WTC11 (cell line): ENCODE measurements at regions not wholly inside any gene's neighbourhood (a gene's known extent, or its start where the extent isn't known, plus 50 kb on each side); places are given as distances from the start of the nearest gene placed in this dataset.

Source experiments
- ATAC-seq: fragments of 200-7000 bp; cut with Tn5 transposase; 2 replicates; pipeline ENCODE4 v1.10.0; 2021; ENCODE audit warnings: mild to moderate bottlenecking, moderate library complexity
- CTCF ChIA-PET: fragments of 300-600 bp; sonication (Branson Sonifier 250); formaldehyde crosslinking; loops from one replicate; lab custom pipeline; 2021; ENCODE audit warnings: antibody characterized with exemption; lab: Charles Lee
- POLR2A ChIA-PET: fragments of 350-600 bp; sonication (Branson Sonifier 250); formaldehyde crosslinking; loops from one replicate; lab custom pipeline; 2021; ENCODE audit warnings: antibody characterized with exemption; lab: Charles Lee
- DNase-seq: peaks from one replicate; pipeline ENCODE4 v3.0.0; 2021; ENCODE audit warnings: low spot score
- H3K27ac Mint-ChIP-seq: 2 replicates; pipeline ENCODE4 v1.8.0; 2021; ENCODE audit warnings: mixed read lengths
- H3K27me3 Mint-ChIP-seq: 2 replicates; pipeline ENCODE4 v1.8.0; 2021; ENCODE audit warnings: low read depth, mild to moderate bottlenecking, moderate library complexity, mixed read lengths
- H3K36me3 Mint-ChIP-seq: 2 replicates; pipeline ENCODE4 v1.8.0; 2021; ENCODE audit warnings: mixed read lengths
- H3K4me1 Mint-ChIP-seq: 2 replicates; pipeline ENCODE4 v1.8.0; 2022; ENCODE audit warnings: mixed read lengths
- H3K4me3 Mint-ChIP-seq: 2 replicates; pipeline ENCODE4 v1.8.0; 2021; ENCODE audit warnings: mild to moderate bottlenecking, moderate library complexity, mixed read lengths
- H3K9me3 Mint-ChIP-seq: 2 replicates; pipeline ENCODE4 v1.8.0; 2021; ENCODE audit warnings: mixed read lengths
- ATF1 ChIP-seq: sonication (generic); formaldehyde crosslinking; IDR thresholded peaks from 2 replicates; pipeline ENCODE4 v1.8.1; 2023; ENCODE audit warnings: mild to moderate bottlenecking, moderate library complexity, missing genetic modification reagents
- CREM ChIP-seq: sonication (generic); formaldehyde crosslinking; IDR thresholded peaks from 2 replicates; pipeline ENCODE4 v1.8.1; 2022; ENCODE audit warnings: mild to moderate bottlenecking, missing genetic modification reagents, moderate library complexity
- ELF4 ChIP-seq: sonication (generic); formaldehyde crosslinking; IDR thresholded peaks from 2 replicates; pipeline ENCODE4 v1.8.1; 2022; ENCODE audit warnings: low read depth, mild to moderate bottlenecking, moderate library complexity, missing genetic modification reagents
- ETV6 ChIP-seq: sonication (generic); formaldehyde crosslinking; IDR thresholded peaks from 2 replicates; pipeline ENCODE4 v1.8.1; 2022; ENCODE audit warnings: mild to moderate bottlenecking, missing genetic modification reagents
- JUN ChIP-seq: sonication (generic); formaldehyde crosslinking; IDR thresholded peaks from 2 replicates; pipeline ENCODE4 v1.8.0; 2023; ENCODE audit warnings: mild to moderate bottlenecking, missing genetic modification reagents
- RELA ChIP-seq: sonication (generic); formaldehyde crosslinking; IDR thresholded peaks from 2 replicates; pipeline ENCODE4 v1.8.1; 2022; ENCODE audit warnings: missing genetic modification reagents, mild to moderate bottlenecking, borderline replicate concordance
- TEAD1 ChIP-seq: sonication (generic); formaldehyde crosslinking; IDR thresholded peaks from 2 replicates; pipeline ENCODE4 v1.8.0; 2022; ENCODE audit warnings: mild to moderate bottlenecking, missing genetic modification reagents
- TEAD4 ChIP-seq: sonication (generic); formaldehyde crosslinking; IDR thresholded peaks from 2 replicates; pipeline ENCODE4 v1.8.0; 2022; ENCODE audit warnings: mild to moderate bottlenecking, missing genetic modification reagents
- ZBTB21 ChIP-seq: sonication (generic); formaldehyde crosslinking; IDR thresholded peaks from 2 replicates; pipeline ENCODE4 v1.8.1; 2023; ENCODE audit warnings: mild to moderate bottlenecking, missing genetic modification reagents, borderline replicate concordance
- ZNF138 ChIP-seq: sonication (generic); formaldehyde crosslinking; conservative IDR thresholded peaks from 2 replicates; pipeline ENCODE4 v1.8.1; 2022; ENCODE audit warnings: mild to moderate bottlenecking, moderate library complexity, missing genetic modification reagents
- ZNF232 ChIP-seq: sonication (generic); formaldehyde crosslinking; IDR thresholded peaks from 2 replicates; pipeline ENCODE4 v1.8.0; 2022; ENCODE audit warnings: mild to moderate bottlenecking, missing genetic modification reagents
- ZNF423 ChIP-seq: fragments of 250-450 bp; sonication (Bioruptor Pico); IDR thresholded peaks from 2 replicates; pipeline ENCODE4 v2.1.2; 2022; ENCODE audit warnings: mild to moderate bottlenecking, moderate library complexity
- ZNF671 ChIP-seq: fragments of 250-450 bp; sonication (Bioruptor Pico); IDR thresholded peaks from 2 replicates; pipeline ENCODE4 v1.8.0; 2021; ENCODE audit warnings: mild to moderate bottlenecking
- TF ChIP-seq, protein P1 (sequence below): sonication (generic); formaldehyde crosslinking; IDR thresholded peaks from 2 replicates; pipeline ENCODE4 v1.8.0; 2023; ENCODE audit warnings: missing genetic modification reagents, mild to moderate bottlenecking, borderline replicate concordance
- TF ChIP-seq, protein P2 (sequence below): fragments of 250-450 bp; sonication (Bioruptor Pico); IDR thresholded peaks from 2 replicates; pipeline ENCODE4 v1.9.0; 2021; ENCODE audit warnings: moderate library complexity, mild to moderate bottlenecking, inconsistent platforms, borderline replicate concordance
- TF ChIP-seq, protein P3 (sequence below): sonication (generic); formaldehyde crosslinking; IDR thresholded peaks from 2 replicates; pipeline ENCODE4 v1.8.1; 2022; ENCODE audit warnings: mild to moderate bottlenecking, moderate library complexity, missing genetic modification reagents
- TF ChIP-seq, protein P4 (sequence below): fragments of 250-450 bp; sonication (Bioruptor Pico); IDR thresholded peaks from 2 replicates; pipeline ENCODE4 v1.9.0; 2021; ENCODE audit warnings: mild to moderate bottlenecking
- TF ChIP-seq, protein P5 (sequence below): fragments of 250-450 bp; sonication (Bioruptor Pico); IDR thresholded peaks from 2 replicates; pipeline ENCODE4 v1.9.0; 2021; ENCODE audit warnings: mild to moderate bottlenecking, borderline replicate concordance
- TF ChIP-seq, protein P6 (sequence below): sonication (generic); formaldehyde crosslinking; IDR thresholded peaks from 2 replicates; pipeline ENCODE4 v1.8.1; 2022; ENCODE audit warnings: low read depth, mild to moderate bottlenecking, moderate library complexity, missing genetic modification reagents, borderline replicate concordance

DNA sequence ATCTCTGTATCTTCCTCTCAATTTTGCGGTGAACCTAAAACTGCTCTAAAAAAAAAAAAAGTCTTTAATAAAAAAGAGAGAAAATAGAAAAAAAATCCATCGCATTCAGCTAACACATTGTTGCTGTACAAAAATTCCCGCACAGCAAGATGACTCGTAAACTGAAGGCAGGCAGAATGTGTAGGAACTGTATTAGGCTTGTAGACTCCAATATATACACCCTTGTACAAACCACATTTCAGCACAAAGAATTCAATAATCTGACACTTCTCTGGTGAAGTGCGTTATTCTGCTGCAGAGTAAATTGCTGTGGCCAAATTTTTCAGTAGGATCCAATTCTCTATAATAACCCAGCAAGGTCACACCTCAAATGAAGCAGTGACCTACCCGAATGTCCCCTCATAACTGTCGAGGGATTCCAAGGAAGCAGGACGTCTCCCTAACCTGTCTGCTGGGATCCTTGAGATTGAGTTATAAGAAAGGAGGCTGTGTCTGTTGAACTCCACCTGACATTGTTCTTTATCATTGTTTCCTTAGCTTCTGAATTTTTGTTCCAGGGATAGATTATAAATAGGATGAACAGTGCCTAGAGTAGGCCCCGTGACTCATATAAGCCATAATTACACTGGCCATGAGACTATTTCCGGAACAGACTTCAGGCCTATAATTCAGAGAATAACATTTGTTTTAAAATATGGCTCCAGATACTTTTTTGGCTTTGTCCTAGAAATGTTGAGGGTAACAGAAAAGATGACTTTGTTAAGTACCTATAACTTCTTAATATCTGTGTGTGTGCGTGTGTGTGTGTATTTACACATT, 348.3 kb downstream of the PCDH7 start (continued):
- TF ChIP-seq, protein P1, sequence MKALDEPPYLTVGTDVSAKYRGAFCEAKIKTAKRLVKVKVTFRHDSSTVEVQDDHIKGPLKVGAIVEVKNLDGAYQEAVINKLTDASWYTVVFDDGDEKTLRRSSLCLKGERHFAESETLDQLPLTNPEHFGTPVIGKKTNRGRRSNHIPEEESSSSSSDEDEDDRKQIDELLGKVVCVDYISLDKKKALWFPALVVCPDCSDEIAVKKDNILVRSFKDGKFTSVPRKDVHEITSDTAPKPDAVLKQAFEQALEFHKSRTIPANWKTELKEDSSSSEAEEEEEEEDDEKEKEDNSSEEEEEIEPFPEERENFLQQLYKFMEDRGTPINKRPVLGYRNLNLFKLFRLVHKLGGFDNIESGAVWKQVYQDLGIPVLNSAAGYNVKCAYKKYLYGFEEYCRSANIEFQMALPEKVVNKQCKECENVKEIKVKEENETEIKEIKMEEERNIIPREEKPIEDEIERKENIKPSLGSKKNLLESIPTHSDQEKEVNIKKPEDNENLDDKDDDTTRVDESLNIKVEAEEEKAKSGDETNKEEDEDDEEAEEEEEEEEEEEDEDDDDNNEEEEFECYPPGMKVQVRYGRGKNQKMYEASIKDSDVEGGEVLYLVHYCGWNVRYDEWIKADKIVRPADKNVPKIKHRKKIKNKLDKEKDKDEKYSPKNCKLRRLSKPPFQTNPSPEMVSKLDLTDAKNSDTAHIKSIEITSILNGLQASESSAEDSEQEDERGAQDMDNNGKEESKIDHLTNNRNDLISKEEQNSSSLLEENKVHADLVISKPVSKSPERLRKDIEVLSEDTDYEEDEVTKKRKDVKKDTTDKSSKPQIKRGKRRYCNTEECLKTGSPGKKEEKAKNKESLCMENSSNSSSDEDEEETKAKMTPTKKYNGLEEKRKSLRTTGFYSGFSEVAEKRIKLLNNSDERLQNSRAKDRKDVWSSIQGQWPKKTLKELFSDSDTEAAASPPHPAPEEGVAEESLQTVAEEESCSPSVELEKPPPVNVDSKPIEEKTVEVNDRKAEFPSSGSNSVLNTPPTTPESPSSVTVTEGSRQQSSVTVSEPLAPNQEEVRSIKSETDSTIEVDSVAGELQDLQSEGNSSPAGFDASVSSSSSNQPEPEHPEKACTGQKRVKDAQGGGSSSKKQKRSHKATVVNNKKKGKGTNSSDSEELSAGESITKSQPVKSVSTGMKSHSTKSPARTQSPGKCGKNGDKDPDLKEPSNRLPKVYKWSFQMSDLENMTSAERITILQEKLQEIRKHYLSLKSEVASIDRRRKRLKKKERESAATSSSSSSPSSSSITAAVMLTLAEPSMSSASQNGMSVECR (CRISPR knock-in tag): no peak
- TF ChIP-seq, protein P2, sequence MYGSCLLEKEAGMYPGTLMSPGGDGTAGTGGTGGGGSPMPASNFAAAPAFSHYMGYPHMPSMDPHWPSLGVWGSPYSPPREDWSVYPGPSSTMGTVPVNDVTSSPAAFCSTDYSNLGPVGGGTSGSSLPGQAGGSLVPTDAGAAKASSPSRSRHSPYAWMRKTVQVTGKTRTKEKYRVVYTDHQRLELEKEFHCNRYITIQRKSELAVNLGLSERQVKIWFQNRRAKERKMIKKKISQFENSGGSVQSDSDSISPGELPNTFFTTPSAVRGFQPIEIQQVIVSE (CRISPR knock-in tag): no peak
- TF ChIP-seq ZBTB21 (CRISPR knock-in tag) (no peak), ELF4 (CRISPR knock-in tag) (no peak), TEAD1 (no peak), JUN (CRISPR knock-in tag) (no peak), ZNF671 (CRISPR knock-in tag) (no peak), ETV6 (no peak)
- TF ChIP-seq, protein P3, sequence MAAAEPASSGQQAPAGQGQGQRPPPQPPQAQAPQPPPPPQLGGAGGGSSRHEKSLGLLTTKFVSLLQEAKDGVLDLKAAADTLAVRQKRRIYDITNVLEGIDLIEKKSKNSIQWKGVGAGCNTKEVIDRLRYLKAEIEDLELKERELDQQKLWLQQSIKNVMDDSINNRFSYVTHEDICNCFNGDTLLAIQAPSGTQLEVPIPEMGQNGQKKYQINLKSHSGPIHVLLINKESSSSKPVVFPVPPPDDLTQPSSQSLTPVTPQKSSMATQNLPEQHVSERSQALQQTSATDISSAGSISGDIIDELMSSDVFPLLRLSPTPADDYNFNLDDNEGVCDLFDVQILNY (CRISPR knock-in tag): no peak

DNA sequence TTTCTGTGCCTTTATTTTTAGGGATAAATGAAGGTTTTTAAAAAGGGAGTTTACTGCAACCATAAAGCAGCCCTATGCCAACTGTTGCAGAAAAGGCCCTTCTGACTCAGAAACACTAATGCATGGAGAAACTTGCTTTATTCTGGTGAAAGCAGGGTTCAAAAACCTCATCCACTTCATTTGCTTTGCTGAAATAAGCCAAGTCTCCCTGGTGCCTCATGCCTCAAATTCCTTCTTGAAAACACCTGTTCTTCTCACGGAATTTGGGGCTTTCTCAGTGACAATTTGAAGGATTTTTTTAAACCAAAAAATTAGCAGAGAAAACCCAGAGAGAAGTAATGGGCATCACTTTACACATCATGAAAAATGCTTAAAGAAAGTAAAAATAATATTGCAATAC, 349.0 kb downstream of the PCDH7 start:
- TF ChIP-seq TEAD4 (no peak), ZBTB21 (CRISPR knock-in tag) (no peak)
- TF ChIP-seq, protein P4, sequence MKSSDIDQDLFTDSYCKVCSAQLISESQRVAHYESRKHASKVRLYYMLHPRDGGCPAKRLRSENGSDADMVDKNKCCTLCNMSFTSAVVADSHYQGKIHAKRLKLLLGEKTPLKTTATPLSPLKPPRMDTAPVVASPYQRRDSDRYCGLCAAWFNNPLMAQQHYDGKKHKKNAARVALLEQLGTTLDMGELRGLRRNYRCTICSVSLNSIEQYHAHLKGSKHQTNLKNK (CRISPR knock-in tag): no peak
- ChIA-PET POLR2A (no interaction called here), CTCF (no interaction called here)
- DNase-seq: no peak
- Mint-ChIP-seq H3K27ac (peak overlapping the region; percentile 15; the same call in 1 of the 2 replicates), H3K4me1 (peaks cover 13% of the 10 kb centered on the region), H3K9me3 (no peaks in the 10 kb centered on the region), H3K36me3 (no peaks in the 10 kb centered on the region), H3K27me3 (no peaks in the 10 kb centered on the region), H3K4me3 (no peak overlapping the region)
- ATAC-seq: no peak

DNA sequence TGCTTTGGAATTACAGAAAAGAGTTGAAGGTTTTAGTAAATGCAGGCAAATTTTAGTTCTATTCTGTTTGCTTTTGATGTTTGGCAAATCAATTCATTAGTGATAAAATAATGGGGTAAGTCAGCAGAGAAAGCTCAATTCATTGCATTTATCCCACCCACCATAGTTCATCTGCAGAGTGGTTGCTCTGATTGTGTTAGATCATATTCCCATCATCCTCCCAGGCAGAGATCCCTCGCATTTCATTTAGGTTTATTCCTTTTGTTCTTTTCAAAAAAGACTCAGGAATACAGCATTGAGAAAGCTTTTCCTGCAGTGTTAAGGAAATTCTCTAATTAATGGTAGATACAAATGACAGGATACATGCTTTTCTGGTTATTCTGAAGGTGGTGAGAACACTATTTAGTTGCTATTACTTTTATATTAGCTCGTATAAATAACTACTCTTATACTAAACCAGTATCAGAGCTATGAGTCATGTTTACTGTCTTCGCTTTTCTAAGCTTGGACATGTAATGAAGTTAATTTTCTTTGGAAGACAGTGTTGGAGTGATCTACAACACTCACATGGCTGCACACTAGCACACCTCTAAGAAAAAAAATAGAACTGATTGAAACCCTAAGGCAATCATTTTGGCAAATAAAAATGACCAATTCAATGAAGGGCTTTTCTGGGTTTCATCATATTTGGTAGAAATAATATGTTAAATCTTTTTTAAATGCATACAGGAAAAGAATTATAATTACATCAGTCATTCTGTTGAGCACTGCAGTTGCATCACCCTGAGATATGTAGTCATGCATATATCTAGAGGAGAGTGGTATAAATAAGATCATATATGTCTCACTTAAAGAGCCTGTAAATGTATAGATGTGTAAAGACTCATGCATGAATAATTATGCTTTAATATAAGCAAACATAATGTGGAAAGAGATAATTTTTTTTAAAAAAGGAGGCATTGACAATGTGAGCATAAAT, 351.6 kb downstream of the PCDH7 start:
- POLR2A ChIA-PET: no interaction called here
- TF ChIP-seq ZNF232: no peak
- no peak for TF ChIP-seq ZNF423
- TF ChIP-seq, protein P5, sequence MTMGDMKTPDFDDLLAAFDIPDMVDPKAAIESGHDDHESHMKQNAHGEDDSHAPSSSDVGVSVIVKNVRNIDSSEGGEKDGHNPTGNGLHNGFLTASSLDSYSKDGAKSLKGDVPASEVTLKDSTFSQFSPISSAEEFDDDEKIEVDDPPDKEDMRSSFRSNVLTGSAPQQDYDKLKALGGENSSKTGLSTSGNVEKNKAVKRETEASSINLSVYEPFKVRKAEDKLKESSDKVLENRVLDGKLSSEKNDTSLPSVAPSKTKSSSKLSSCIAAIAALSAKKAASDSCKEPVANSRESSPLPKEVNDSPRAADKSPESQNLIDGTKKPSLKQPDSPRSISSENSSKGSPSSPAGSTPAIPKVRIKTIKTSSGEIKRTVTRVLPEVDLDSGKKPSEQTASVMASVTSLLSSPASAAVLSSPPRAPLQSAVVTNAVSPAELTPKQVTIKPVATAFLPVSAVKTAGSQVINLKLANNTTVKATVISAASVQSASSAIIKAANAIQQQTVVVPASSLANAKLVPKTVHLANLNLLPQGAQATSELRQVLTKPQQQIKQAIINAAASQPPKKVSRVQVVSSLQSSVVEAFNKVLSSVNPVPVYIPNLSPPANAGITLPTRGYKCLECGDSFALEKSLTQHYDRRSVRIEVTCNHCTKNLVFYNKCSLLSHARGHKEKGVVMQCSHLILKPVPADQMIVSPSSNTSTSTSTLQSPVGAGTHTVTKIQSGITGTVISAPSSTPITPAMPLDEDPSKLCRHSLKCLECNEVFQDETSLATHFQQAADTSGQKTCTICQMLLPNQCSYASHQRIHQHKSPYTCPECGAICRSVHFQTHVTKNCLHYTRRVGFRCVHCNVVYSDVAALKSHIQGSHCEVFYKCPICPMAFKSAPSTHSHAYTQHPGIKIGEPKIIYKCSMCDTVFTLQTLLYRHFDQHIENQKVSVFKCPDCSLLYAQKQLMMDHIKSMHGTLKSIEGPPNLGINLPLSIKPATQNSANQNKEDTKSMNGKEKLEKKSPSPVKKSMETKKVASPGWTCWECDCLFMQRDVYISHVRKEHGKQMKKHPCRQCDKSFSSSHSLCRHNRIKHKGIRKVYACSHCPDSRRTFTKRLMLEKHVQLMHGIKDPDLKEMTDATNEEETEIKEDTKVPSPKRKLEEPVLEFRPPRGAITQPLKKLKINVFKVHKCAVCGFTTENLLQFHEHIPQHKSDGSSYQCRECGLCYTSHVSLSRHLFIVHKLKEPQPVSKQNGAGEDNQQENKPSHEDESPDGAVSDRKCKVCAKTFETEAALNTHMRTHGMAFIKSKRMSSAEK: no peak
- TF ChIP-seq, protein P6, sequence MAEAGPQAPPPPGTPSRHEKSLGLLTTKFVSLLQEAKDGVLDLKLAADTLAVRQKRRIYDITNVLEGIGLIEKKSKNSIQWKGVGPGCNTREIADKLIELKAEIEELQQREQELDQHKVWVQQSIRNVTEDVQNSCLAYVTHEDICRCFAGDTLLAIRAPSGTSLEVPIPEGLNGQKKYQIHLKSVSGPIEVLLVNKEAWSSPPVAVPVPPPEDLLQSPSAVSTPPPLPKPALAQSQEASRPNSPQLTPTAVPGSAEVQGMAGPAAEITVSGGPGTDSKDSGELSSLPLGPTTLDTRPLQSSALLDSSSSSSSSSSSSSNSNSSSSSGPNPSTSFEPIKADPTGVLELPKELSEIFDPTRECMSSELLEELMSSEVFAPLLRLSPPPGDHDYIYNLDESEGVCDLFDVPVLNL (CRISPR knock-in tag): no peak
- no peak for TF ChIP-seq ZNF138 (CRISPR knock-in tag)
- TF ChIP-seq CREM (CRISPR knock-in tag): no peak
- TF ChIP-seq ATF1 (CRISPR knock-in tag): no peak
- no peak for TF ChIP-seq RELA (CRISPR knock-in tag)

More for the DNA sequence above, 351.6 kb downstream of the PCDH7 start:
- H3K27me3 Mint-ChIP-seq: no peaks in the 10 kb centered on the region
- no peak overlapping the region for H3K27ac Mint-ChIP-seq
- DNase-seq (no peak), ATAC-seq (no peak)
- no peaks in the 10 kb centered on the region for H3K9me3 Mint-ChIP-seq
- no peaks in the 10 kb centered on the region for H3K36me3 Mint-ChIP-seq
- CTCF ChIA-PET: no interaction called here
- H3K4me3 Mint-ChIP-seq: no peak overlapping the region
- peaks cover 13% of the 10 kb centered on the region for H3K4me1 Mint-ChIP-seq
